ENCODE measurements at regions not wholly inside any gene's neighbourhood (a gene's known extent, or its start where the extent isn't known, plus 50 kb on each side); places are given as distances from the start of the nearest gene placed in this dataset.

- TF ChIP-seq EZH2 (IDR thresholded peaks at IDR 0.05; ENCODE audit: low read length, missing control alignments) = no peak
- no peak for TF ChIP-seq CTCF (conservative IDR thresholded peaks at IDR 0.05 in 1 of 2, IDR thresholded peaks at IDR 0.05 in 1 of 2; ENCODE audit: low read depth in 1 of 2, low read length in 2 of 2)
- Histone ChIP-seq H2AFZ (ENCODE audit: low read length) (no peak overlapping the region), H4K20me1 (ENCODE audit: control insufficient read depth, extremely low read depth, insufficient read depth, low read length) (no peaks in the 10 kb centered on the region), H3K4me2 (ENCODE audit: extremely low read depth, insufficient read depth, low read length) (no peak overlapping the region), H3K4me3 (replicated peaks in 1 of 4; ENCODE audit: control extremely low read depth in 1 of 4, insufficient read depth in 1 of 4, low read depth in 3 of 4, low read length in 4 of 4) (no peak overlapping the region), H3K27me3 (ENCODE audit: control insufficient read depth, insufficient read depth, low read length) (no peaks in the 10 kb centered on the region), H3K36me3 (ENCODE audit: control insufficient read depth, insufficient read depth, low read length) (no peaks in the 10 kb centered on the region), H3K27ac (ENCODE audit: insufficient read depth, low read length) (no peak overlapping the region), H3K9ac (ENCODE audit: insufficient read depth, low read length) (no peak overlapping the region), H3K9me3 (ENCODE audit: control insufficient read depth, insufficient read depth, low read depth, low read length) (no peaks in the 10 kb centered on the region), H3K4me1 (ENCODE audit: control insufficient read depth, extremely low read depth, insufficient read depth, low read length) (no peaks in the 10 kb centered on the region), H3K79me2 (ENCODE audit: control insufficient read depth, insufficient read depth, low read length) (no peaks in the 10 kb centered on the region)
- no peak for DNase-seq (ENCODE audit: low read depth in 2 of 2)
Observed at GRCh38 chrX:7294483-7294882, 146.5 kb upstream of the PUDP start.

DNA sequence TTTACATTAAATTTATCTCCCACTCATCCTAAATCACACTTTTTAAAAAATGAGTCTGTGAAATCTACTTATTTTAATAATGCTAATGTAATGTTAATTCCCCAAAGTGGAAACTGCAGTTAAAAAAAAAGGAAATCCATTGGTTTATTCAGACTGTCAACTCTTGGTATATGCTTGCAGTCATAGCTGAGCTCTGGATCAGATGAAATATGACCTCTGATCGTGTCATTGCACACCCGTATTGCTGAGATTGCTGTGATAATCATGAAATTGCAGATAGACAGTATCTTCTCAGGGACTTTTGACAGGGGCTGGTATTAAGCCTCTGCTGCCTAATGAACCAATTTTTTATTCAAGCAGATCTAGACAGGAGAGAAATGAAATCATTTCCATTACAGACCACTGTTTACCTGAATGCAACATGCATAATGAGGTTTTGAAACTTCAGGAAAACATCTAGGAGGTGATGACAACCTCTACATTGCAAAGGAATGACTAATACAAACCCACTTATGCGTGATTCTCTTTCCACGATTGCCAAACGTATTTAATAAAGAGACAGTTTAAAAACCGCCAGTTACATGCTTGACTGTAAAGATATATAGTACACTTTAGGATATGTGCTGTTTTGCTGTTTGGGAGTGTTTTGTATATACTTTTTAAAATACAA lies 138.3 kb upstream of the PUDP start:
- Histone ChIP-seq H3K79me2 (ENCODE audit: control insufficient read depth, insufficient read depth, low read length) (no peaks in the 10 kb centered on the region), H3K4me3 (replicated peaks in 1 of 4; ENCODE audit: control extremely low read depth in 1 of 4, insufficient read depth in 1 of 4, low read depth in 3 of 4, low read length in 4 of 4) (no peak overlapping the region), H3K27ac (ENCODE audit: insufficient read depth, low read length) (no peak overlapping the region), H2AFZ (ENCODE audit: low read length) (no peak overlapping the region), H3K4me2 (ENCODE audit: extremely low read depth, insufficient read depth, low read length) (no peak overlapping the region), H3K4me1 (ENCODE audit: control insufficient read depth, extremely low read depth, insufficient read depth, low read length) (no peaks in the 10 kb centered on the region), H3K36me3 (ENCODE audit: control insufficient read depth, insufficient read depth, low read length) (no peaks in the 10 kb centered on the region), H4K20me1 (ENCODE audit: control insufficient read depth, extremely low read depth, insufficient read depth, low read length) (no peaks in the 10 kb centered on the region), H3K9ac (ENCODE audit: insufficient read depth, low read length) (no peak overlapping the region), H3K27me3 (ENCODE audit: control insufficient read depth, insufficient read depth, low read length) (no peaks in the 10 kb centered on the region), H3K9me3 (ENCODE audit: control insufficient read depth, insufficient read depth, low read depth, low read length) (no peaks in the 10 kb centered on the region)
- TF ChIP-seq EZH2 (IDR thresholded peaks at IDR 0.05; ENCODE audit: low read length, missing control alignments) (no peak), CTCF (conservative IDR thresholded peaks at IDR 0.05 in 1 of 2, IDR thresholded peaks at IDR 0.05 in 1 of 2; ENCODE audit: low read depth in 1 of 2, low read length in 2 of 2) (no peak)
- peak in 1 of 2 donors; percentile 3 for DNase-seq (ENCODE audit: low read depth in 2 of 2)

GRCh38 chrX:7285765-7286164 lies 137.8 kb upstream of the PUDP start:
- Histone ChIP-seq H2AFZ (ENCODE audit: low read length) (no peak overlapping the region), H3K9me3 (ENCODE audit: control insufficient read depth, insufficient read depth, low read depth, low read length) (no peaks in the 10 kb centered on the region), H3K4me3 (replicated peaks in 1 of 4; ENCODE audit: control extremely low read depth in 1 of 4, insufficient read depth in 1 of 4, low read depth in 3 of 4, low read length in 4 of 4) (no peak overlapping the region), H4K20me1 (ENCODE audit: control insufficient read depth, extremely low read depth, insufficient read depth, low read length) (no peaks in the 10 kb centered on the region), H3K27ac (ENCODE audit: insufficient read depth, low read length) (no peak overlapping the region), H3K79me2 (ENCODE audit: control insufficient read depth, insufficient read depth, low read length) (no peaks in the 10 kb centered on the region), H3K9ac (ENCODE audit: insufficient read depth, low read length) (no peak overlapping the region), H3K4me1 (ENCODE audit: control insufficient read depth, extremely low read depth, insufficient read depth, low read length) (no peaks in the 10 kb centered on the region), H3K36me3 (ENCODE audit: control insufficient read depth, insufficient read depth, low read length) (no peaks in the 10 kb centered on the region), H3K27me3 (ENCODE audit: control insufficient read depth, insufficient read depth, low read length) (no peaks in the 10 kb centered on the region), H3K4me2 (ENCODE audit: extremely low read depth, insufficient read depth, low read length) (no peak overlapping the region)
- no peak for DNase-seq (ENCODE audit: low read depth in 2 of 2)
- TF ChIP-seq CTCF (conservative IDR thresholded peaks at IDR 0.05 in 1 of 2, IDR thresholded peaks at IDR 0.05 in 1 of 2; ENCODE audit: low read depth in 1 of 2, low read length in 2 of 2) (no peak), EZH2 (IDR thresholded peaks at IDR 0.05; ENCODE audit: low read length, missing control alignments) (no peak)

Data from fibroblast of lung (primary cell).